ENCODE measurements at regions not wholly inside any gene's neighbourhood (a gene's known extent, or its start where the extent isn't known, plus 50 kb on each side); places are given as distances from the start of the nearest gene placed in this dataset.

DNA sequence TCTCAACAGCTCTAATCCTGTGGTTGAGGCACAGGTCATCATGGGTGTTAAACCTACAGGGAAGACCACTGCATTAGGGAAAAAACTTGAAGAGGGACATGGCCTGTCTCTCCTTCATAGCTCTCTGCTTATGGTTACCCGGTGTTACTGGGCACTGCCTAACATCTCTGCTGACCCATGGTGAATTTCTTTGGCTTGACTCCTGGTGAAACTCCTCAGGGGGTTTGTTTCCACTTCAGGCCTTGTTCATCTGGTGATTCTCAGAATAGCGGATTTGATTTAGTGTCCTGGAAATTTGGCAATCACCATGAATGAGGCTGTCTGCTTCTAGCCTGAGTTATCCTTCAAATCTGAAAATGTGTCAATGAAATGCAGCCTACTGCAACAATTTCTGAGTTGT is 114.4 kb downstream of the ZNF518B start:
- CTCF ChIA-PET, result no interaction called here
- no peaks in the 10 kb centered on the region for H3K36me3 Mint-ChIP-seq
- POLR2A ChIA-PET, result no interaction called here
- DNase-seq (ENCODE audit: low spot score) (no peak), ATAC-seq (no peak)
- H3K27ac Mint-ChIP-seq, result no peak overlapping the region
- no peaks in the 10 kb centered on the region for H3K4me1 Mint-ChIP-seq
- H3K9me3 Mint-ChIP-seq, result peaks cover 7% of the 10 kb centered on the region; the same call in 1 of the 2 replicates
- H3K27me3 Mint-ChIP-seq (ENCODE audit: low read depth), result no peaks in the 10 kb centered on the region; the same call in none of the 2 replicates
- no peak overlapping the region for H3K4me3 Mint-ChIP-seq
- TF ChIP-seq, protein P1, sequence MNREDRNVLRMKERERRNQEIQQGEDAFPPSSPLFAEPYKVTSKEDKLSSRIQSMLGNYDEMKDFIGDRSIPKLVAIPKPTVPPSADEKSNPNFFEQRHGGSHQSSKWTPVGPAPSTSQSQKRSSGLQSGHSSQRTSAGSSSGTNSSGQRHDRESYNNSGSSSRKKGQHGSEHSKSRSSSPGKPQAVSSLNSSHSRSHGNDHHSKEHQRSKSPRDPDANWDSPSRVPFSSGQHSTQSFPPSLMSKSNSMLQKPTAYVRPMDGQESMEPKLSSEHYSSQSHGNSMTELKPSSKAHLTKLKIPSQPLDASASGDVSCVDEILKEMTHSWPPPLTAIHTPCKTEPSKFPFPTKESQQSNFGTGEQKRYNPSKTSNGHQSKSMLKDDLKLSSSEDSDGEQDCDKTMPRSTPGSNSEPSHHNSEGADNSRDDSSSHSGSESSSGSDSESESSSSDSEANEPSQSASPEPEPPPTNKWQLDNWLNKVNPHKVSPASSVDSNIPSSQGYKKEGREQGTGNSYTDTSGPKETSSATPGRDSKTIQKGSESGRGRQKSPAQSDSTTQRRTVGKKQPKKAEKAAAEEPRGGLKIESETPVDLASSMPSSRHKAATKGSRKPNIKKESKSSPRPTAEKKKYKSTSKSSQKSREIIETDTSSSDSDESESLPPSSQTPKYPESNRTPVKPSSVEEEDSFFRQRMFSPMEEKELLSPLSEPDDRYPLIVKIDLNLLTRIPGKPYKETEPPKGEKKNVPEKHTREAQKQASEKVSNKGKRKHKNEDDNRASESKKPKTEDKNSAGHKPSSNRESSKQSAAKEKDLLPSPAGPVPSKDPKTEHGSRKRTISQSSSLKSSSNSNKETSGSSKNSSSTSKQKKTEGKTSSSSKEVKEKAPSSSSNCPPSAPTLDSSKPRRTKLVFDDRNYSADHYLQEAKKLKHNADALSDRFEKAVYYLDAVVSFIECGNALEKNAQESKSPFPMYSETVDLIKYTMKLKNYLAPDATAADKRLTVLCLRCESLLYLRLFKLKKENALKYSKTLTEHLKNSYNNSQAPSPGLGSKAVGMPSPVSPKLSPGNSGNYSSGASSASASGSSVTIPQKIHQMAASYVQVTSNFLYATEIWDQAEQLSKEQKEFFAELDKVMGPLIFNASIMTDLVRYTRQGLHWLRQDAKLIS (CRISPR knock-in tag; IDR thresholded peaks at IDR 0.05; ENCODE audit: borderline replicate concordance), result no peak
- TF ChIP-seq MXD4 (CRISPR knock-in tag; IDR thresholded peaks at IDR 0.05; ENCODE audit: borderline replicate concordance) (no peak), GABPB1 (CRISPR knock-in tag; IDR thresholded peaks at IDR 0.05) (no peak), SMAD4 (CRISPR knock-in tag; IDR thresholded peaks at IDR 0.05) (no peak), IRF2 (CRISPR knock-in tag; IDR thresholded peaks at IDR 0.05; ENCODE audit: borderline replicate concordance, low read depth) (no peak)
- TF ChIP-seq, protein P2, sequence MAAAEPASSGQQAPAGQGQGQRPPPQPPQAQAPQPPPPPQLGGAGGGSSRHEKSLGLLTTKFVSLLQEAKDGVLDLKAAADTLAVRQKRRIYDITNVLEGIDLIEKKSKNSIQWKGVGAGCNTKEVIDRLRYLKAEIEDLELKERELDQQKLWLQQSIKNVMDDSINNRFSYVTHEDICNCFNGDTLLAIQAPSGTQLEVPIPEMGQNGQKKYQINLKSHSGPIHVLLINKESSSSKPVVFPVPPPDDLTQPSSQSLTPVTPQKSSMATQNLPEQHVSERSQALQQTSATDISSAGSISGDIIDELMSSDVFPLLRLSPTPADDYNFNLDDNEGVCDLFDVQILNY (CRISPR knock-in tag; IDR thresholded peaks at IDR 0.05), result no peak
- TF ChIP-seq, protein P3, sequence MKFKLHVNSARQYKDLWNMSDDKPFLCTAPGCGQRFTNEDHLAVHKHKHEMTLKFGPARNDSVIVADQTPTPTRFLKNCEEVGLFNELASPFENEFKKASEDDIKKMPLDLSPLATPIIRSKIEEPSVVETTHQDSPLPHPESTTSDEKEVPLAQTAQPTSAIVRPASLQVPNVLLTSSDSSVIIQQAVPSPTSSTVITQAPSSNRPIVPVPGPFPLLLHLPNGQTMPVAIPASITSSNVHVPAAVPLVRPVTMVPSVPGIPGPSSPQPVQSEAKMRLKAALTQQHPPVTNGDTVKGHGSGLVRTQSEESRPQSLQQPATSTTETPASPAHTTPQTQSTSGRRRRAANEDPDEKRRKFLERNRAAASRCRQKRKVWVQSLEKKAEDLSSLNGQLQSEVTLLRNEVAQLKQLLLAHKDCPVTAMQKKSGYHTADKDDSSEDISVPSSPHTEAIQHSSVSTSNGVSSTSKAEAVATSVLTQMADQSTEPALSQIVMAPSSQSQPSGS (CRISPR knock-in tag; IDR thresholded peaks at IDR 0.05; ENCODE audit: borderline replicate concordance, low read depth), result no peak
- TF ChIP-seq, protein P4, sequence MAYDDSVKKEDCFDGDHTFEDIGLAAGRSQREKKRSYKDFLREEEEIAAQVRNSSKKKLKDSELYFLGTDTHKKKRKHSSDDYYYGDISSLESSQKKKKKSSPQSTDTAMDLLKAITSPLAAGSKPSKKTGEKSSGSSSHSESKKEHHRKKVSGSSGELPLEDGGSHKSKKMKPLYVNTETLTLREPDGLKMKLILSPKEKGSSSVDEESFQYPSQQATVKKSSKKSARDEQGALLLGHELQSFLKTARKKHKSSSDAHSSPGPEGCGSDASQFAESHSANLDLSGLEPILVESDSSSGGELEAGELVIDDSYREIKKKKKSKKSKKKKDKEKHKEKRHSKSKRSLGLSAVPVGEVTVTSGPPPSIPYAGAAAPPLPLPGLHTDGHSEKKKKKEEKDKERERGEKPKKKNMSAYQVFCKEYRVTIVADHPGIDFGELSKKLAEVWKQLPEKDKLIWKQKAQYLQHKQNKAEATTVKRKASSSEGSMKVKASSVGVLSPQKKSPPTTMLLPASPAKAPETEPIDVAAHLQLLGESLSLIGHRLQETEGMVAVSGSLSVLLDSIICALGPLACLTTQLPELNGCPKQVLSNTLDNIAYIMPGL (CRISPR knock-in tag; IDR thresholded peaks at IDR 0.05), result no peak
- TF ChIP-seq, protein P5, sequence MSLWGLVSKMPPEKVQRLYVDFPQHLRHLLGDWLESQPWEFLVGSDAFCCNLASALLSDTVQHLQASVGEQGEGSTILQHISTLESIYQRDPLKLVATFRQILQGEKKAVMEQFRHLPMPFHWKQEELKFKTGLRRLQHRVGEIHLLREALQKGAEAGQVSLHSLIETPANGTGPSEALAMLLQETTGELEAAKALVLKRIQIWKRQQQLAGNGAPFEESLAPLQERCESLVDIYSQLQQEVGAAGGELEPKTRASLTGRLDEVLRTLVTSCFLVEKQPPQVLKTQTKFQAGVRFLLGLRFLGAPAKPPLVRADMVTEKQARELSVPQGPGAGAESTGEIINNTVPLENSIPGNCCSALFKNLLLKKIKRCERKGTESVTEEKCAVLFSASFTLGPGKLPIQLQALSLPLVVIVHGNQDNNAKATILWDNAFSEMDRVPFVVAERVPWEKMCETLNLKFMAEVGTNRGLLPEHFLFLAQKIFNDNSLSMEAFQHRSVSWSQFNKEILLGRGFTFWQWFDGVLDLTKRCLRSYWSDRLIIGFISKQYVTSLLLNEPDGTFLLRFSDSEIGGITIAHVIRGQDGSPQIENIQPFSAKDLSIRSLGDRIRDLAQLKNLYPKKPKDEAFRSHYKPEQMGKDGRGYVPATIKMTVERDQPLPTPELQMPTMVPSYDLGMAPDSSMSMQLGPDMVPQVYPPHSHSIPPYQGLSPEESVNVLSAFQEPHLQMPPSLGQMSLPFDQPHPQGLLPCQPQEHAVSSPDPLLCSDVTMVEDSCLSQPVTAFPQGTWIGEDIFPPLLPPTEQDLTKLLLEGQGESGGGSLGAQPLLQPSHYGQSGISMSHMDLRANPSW (CRISPR knock-in tag; conservative IDR thresholded peaks at IDR 0.05; ENCODE audit: low read depth), result no peak
- TF ChIP-seq, protein P6, sequence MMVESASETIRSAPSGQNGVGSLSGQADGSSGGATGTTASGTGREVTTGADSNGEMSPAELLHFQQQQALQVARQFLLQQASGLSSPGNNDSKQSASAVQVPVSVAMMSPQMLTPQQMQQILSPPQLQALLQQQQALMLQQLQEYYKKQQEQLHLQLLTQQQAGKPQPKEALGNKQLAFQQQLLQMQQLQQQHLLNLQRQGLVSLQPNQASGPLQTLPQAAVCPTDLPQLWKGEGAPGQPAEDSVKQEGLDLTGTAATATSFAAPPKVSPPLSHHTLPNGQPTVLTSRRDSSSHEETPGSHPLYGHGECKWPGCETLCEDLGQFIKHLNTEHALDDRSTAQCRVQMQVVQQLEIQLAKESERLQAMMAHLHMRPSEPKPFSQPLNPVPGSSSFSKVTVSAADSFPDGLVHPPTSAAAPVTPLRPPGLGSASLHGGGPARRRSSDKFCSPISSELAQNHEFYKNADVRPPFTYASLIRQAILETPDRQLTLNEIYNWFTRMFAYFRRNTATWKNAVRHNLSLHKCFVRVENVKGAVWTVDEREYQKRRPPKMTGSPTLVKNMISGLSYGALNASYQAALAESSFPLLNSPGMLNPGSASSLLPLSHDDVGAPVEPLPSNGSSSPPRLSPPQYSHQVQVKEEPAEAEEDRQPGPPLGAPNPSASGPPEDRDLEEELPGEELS (CRISPR knock-in tag; IDR thresholded peaks at IDR 0.05), result no peak

DNA sequence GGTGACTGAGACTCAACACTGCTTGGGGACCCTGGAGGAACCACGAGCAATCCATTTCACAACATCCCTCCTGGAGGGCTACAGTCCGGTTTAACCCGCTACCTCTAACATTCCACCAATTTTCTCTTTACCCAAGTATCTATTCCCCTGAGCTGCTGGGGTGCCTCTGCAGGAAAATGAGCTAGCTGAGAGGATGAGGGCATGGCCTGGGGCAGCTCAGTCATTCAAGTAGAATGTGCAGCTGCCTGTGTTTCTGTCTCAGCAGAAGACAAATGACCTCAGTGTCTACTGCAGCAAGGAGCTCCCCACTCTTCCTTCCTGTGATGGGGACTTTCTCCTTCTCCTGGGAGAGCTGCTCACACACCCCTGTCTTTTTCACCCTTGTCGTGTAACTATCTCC is 120.8 kb downstream of the ZNF518B start:
- peaks cover 7% of the 10 kb centered on the region; the same call in 1 of the 2 replicates for H3K9me3 Mint-ChIP-seq
- H3K36me3 Mint-ChIP-seq, result no peaks in the 10 kb centered on the region
- CTCF ChIA-PET, result no interaction called here
- DNase-seq (ENCODE audit: low spot score), result no peak
- no peaks in the 10 kb centered on the region; the same call in none of the 2 replicates for H3K27me3 Mint-ChIP-seq (ENCODE audit: low read depth)
- no peak for ATAC-seq
- no peak overlapping the region for H3K27ac Mint-ChIP-seq
- POLR2A ChIA-PET, result no interaction called here
- H3K4me3 Mint-ChIP-seq, result no peak overlapping the region
- H3K4me1 Mint-ChIP-seq, result peaks cover 20% of the 10 kb centered on the region
- TF ChIP-seq, protein P7, sequence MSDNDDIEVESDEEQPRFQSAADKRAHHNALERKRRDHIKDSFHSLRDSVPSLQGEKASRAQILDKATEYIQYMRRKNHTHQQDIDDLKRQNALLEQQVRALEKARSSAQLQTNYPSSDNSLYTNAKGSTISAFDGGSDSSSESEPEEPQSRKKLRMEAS (CRISPR knock-in tag; IDR thresholded peaks at IDR 0.05), result no peak
- no peak for TF ChIP-seq EMX1 (CRISPR knock-in tag; IDR thresholded peaks at IDR 0.05)
- no peak for TF ChIP-seq GTF2I (CRISPR knock-in tag; conservative IDR thresholded peaks at IDR 0.05)
- TF ChIP-seq, protein P8, sequence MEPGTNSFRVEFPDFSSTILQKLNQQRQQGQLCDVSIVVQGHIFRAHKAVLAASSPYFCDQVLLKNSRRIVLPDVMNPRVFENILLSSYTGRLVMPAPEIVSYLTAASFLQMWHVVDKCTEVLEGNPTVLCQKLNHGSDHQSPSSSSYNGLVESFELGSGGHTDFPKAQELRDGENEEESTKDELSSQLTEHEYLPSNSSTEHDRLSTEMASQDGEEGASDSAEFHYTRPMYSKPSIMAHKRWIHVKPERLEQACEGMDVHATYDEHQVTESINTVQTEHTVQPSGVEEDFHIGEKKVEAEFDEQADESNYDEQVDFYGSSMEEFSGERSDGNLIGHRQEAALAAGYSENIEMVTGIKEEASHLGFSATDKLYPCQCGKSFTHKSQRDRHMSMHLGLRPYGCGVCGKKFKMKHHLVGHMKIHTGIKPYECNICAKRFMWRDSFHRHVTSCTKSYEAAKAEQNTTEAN (CRISPR knock-in tag; IDR thresholded peaks at IDR 0.05), result no peak
- TF ChIP-seq JAZF1 (CRISPR knock-in tag; IDR thresholded peaks at IDR 0.05), result no peak
- no peak for TF ChIP-seq IRF2 (CRISPR knock-in tag; IDR thresholded peaks at IDR 0.05; ENCODE audit: borderline replicate concordance, low read depth)
- TF ChIP-seq ZNF671 (CRISPR knock-in tag; IDR thresholded peaks at IDR 0.05), result no peak
- no peak for TF ChIP-seq NR2C2 (CRISPR knock-in tag; IDR thresholded peaks at IDR 0.05)
- TF ChIP-seq, protein P9, sequence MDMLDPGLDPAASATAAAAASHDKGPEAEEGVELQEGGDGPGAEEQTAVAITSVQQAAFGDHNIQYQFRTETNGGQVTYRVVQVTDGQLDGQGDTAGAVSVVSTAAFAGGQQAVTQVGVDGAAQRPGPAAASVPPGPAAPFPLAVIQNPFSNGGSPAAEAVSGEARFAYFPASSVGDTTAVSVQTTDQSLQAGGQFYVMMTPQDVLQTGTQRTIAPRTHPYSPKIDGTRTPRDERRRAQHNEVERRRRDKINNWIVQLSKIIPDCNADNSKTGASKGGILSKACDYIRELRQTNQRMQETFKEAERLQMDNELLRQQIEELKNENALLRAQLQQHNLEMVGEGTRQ (CRISPR knock-in tag; IDR thresholded peaks at IDR 0.05), result no peak
- no peak for TF ChIP-seq TCF7 (CRISPR knock-in tag; IDR thresholded peaks at IDR 0.05; ENCODE audit: low read depth)
- TF ChIP-seq ELF4 (CRISPR knock-in tag; IDR thresholded peaks at IDR 0.05; ENCODE audit: low read depth), result no peak

Measured in WTC11 (cell line).